Trophoblast cell (in vitro differentiated cells and primary cell): ENCODE measurements at regions not wholly inside any gene's neighbourhood (a gene's known extent, or its start where the extent isn't known, plus 50 kb on each side); places are given as distances from the start of the nearest gene placed in this dataset.
"Not testable (repeated sequence)": the region's sequence is repeated elsewhere in the genome, so short reads cannot be mapped to it uniquely, and the experiment has no call there.

Source experiments
- DNase-seq, 2 donors: peaks; one replicate each; pipeline ENCODE4 v3.0.0-alpha.2; 2016
- H2AFZ ChIP-seq: 2 replicates; pipeline ENCODE4 v1.6.1; 2013; ENCODE audit warnings: low read length, moderate library complexity, mild to moderate bottlenecking; ENCODE audit not compliant: insufficient read depth, poor library complexity
- H2AK5ac ChIP-seq: 2 replicates; pipeline ENCODE4 v1.6.1; 2013; ENCODE audit warnings: mild to moderate bottlenecking, low read length
- H2BK120ac ChIP-seq: 2 replicates; pipeline ENCODE4 v1.6.1; 2013; ENCODE audit warnings: low read length, mild to moderate bottlenecking, moderate library complexity; ENCODE audit not compliant: insufficient read depth, poor library complexity
- H2BK12ac ChIP-seq: 2 replicates; pipeline ENCODE4 v1.6.1; 2013; ENCODE audit warnings: mild to moderate bottlenecking, low read length, moderate library complexity
- H2BK5ac ChIP-seq: 2 replicates; pipeline ENCODE4 v1.6.1; 2013; ENCODE audit warnings: low read length, low read depth, moderate library complexity, mild to moderate bottlenecking; ENCODE audit not compliant: poor library complexity
- H3K14ac ChIP-seq: 2 replicates; pipeline ENCODE4 v1.6.1; 2013; ENCODE audit warnings: mild to moderate bottlenecking, low read length
- H3K18ac ChIP-seq: 2 replicates; pipeline ENCODE4 v1.6.1; 2013; ENCODE audit warnings: mild to moderate bottlenecking, low read length
- H3K23ac ChIP-seq: 2 replicates; pipeline ENCODE4 v1.6.1; 2013; ENCODE audit warnings: low read length
- H3K27ac ChIP-seq: 2 replicates; pipeline ENCODE4 v1.5.1; 2013; ENCODE audit warnings: low read depth, mild to moderate bottlenecking, inconsistent platforms, low read length, moderate library complexity
- H3K27me3 ChIP-seq: 2 replicates; pipeline ENCODE4 v1.6.1; 2013; ENCODE audit warnings: inconsistent platforms, mild to moderate bottlenecking, low read length, moderate library complexity; ENCODE audit not compliant: insufficient read depth
- H3K36me3 ChIP-seq, 2 experiments: 1 replicate in 1 of 2; 2 replicates in 1 of 2; pipeline ENCODE4 v1.6.1; 2013; ENCODE audit warnings: low read length in 2 of 2, mild to moderate bottlenecking in 2 of 2, moderate library complexity in 1 of 2; ENCODE audit not compliant: insufficient read depth in 2 of 2, control insufficient read depth in 1 of 2
- H3K4ac ChIP-seq: 2 replicates; pipeline ENCODE4 v1.6.1; 2013; ENCODE audit warnings: low read depth, mild to moderate bottlenecking, low read length, moderate library complexity
- H3K4me1 ChIP-seq, 2 experiments: 1 replicate in 1 of 2; 2 replicates in 1 of 2; pipeline ENCODE4 v1.6.1; 2013; ENCODE audit warnings: low read length in 2 of 2, mild to moderate bottlenecking in 2 of 2, moderate library complexity in 1 of 2; ENCODE audit not compliant: insufficient read depth in 2 of 2, control insufficient read depth in 1 of 2
- H3K4me2 ChIP-seq: 2 replicates; pipeline ENCODE4 v1.6.1; 2013; ENCODE audit warnings: inconsistent platforms, mild to moderate bottlenecking, low read length, moderate library complexity
- H3K4me3 ChIP-seq: 2 replicates; pipeline ENCODE4 v1.5.1; 2013; ENCODE audit warnings: mild to moderate bottlenecking, low read depth, low read length, inconsistent platforms
- H3K79me1 ChIP-seq: one replicate; pipeline ENCODE4 v1.6.1; 2013; ENCODE audit warnings: low read length
- H3K79me2 ChIP-seq: 2 replicates; pipeline ENCODE4 v1.6.1; 2013; ENCODE audit warnings: low read length, mild to moderate bottlenecking; ENCODE audit not compliant: control insufficient read depth, insufficient read depth, poor library complexity
- H3K9ac ChIP-seq: 2 replicates; pipeline ENCODE4 v1.6.1; 2013; ENCODE audit warnings: mild to moderate bottlenecking, low read length
- H3K9me3 ChIP-seq: 2 replicates; pipeline ENCODE4 v1.6.1; 2013; ENCODE audit warnings: low read depth, mild to moderate bottlenecking, control low read depth, inconsistent platforms, low read length; ENCODE audit not compliant: insufficient read depth
- H4K12ac ChIP-seq: 2 replicates; pipeline ENCODE4 v1.6.1; 2013; ENCODE audit warnings: low read depth, mild to moderate bottlenecking, low read length, moderate library complexity
- H4K8ac ChIP-seq: 2 replicates; pipeline ENCODE4 v1.6.1; 2013; ENCODE audit warnings: low read depth, mild to moderate bottlenecking, low read length, moderate library complexity
- H4K91ac ChIP-seq: one replicate; pipeline ENCODE4 v1.6.1; 2013; ENCODE audit warnings: low read depth, mild to moderate bottlenecking, low read length, moderate library complexity
- WGBS: extraction: QIAGEN DNeasy Blood & Tissue Kit; methylation state at CpG from one replicate; pipeline ENCODE4 v1.1.7; 2013; ENCODE audit warnings: missing lambda C conversion rate; ENCODE audit not compliant: insufficient read length, insufficient coverage; ENCODE audit errors: extremely low coverage; 5-methylcytosine and 5-hydroxymethylcytosine counted together

DNA sequence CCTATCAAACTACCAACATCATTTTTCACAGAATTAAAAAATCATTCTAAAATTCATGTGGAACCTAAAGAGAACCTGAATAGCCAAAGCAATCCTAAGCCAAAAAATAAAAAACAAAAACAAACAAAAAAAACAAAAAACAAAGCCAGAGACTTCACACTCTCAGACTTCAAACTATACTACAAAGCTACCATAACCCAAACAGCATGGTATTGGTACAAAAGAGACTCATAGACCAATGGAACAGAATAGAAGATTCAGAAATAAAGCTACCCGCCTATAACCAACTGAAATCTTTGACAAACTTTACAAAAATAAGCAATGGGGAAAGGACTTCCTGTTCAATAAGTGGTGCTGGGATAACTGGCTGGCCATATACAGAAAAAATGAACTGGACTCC is 152.3 kb upstream of the SMIM31 start:
- no peaks in the 10 kb centered on the region for H3K27me3 ChIP-seq
- H3K18ac ChIP-seq, result no peak overlapping the region
- no peak overlapping the region for H2BK5ac ChIP-seq
- H3K27ac ChIP-seq, result no peak overlapping the region
- no peak overlapping the region for H3K4me2 ChIP-seq
- no peak overlapping the region for H3K23ac ChIP-seq
- H2BK12ac ChIP-seq, result no peak overlapping the region
- no peak overlapping the region for H3K14ac ChIP-seq
- no peaks in the 10 kb centered on the region for H3K4me1 ChIP-seq
- no peak overlapping the region for H3K4me3 ChIP-seq
- no CpG with 5 or more reads among the region's 1 CpG for WGBS
- no peak for DNase-seq
- no peak overlapping the region for H4K12ac ChIP-seq
- H3K9me3 ChIP-seq, result no peaks in the 10 kb centered on the region
- H2BK120ac ChIP-seq, result no peak overlapping the region
- no peak overlapping the region for H2AFZ ChIP-seq
- H4K91ac ChIP-seq, result no peak overlapping the region
- H3K79me2 ChIP-seq, result no peaks in the 10 kb centered on the region
- no peaks in the 10 kb centered on the region for H3K36me3 ChIP-seq
- H2AK5ac ChIP-seq, result no peak overlapping the region
- H4K8ac ChIP-seq, result no peak overlapping the region
- H3K4ac ChIP-seq, result no peak overlapping the region
- no peaks in the 10 kb centered on the region for H3K79me1 ChIP-seq
- H3K9ac ChIP-seq, result no peak overlapping the region

DNA sequence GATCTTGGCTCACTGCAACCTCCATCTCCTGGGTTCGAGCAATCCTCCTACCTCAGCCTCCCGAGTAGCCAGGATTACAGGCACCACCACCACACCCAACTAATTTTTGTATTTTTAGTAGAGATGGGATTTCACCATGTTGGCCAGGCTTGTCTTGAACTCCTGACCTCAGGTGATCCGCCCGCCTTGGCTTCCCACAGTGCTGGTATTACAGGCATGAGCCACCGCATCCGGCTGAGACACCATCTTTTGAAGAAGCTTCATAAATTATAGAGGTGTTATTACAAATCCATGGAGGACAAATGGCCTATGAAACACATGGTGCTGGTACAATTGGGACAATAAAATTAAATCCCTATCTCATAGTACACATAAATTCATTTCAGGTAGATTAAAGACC is 148.1 kb upstream of the SMIM31 start:
- H4K12ac ChIP-seq, H3K36me3 ChIP-seq, H2BK120ac ChIP-seq, H2AK5ac ChIP-seq, H3K27me3 ChIP-seq, H3K9me3 ChIP-seq, H3K79me2 ChIP-seq, H4K91ac ChIP-seq, H3K4me2 ChIP-seq, H3K18ac ChIP-seq, H4K8ac ChIP-seq, H3K23ac ChIP-seq, H3K14ac ChIP-seq, H2AFZ ChIP-seq, H2BK5ac ChIP-seq, H3K9ac ChIP-seq, H3K27ac ChIP-seq, DNase-seq, H2BK12ac ChIP-seq, H3K4me1 ChIP-seq, H3K4ac ChIP-seq, H3K4me3 ChIP-seq, H3K79me1 ChIP-seq: not testable (repeated sequence)
- WGBS, result no CpG with 5 or more reads among the region's 6 CpGs

DNA sequence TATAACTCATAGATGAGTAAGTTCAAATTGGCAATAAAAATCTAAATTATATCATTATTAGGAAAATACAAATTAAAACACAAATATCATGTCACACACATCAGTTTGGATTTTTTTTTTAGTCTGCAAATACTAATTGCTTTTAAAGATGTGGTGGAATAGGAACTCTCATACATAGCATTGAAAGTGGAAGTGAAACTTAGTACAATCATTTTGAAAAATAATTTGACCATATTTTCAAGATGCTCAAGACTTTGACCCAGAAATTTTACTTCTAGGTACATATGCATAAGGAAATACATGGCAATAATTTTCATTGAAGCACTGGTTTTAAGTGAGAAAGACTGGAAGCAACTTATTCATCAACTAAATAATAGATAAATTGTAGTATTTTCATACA is 147.5 kb upstream of the SMIM31 start:
- Histone ChIP-seq H2BK5ac (no peak overlapping the region), H3K14ac (no peak overlapping the region)
- DNase-seq, result no peak

DNA sequence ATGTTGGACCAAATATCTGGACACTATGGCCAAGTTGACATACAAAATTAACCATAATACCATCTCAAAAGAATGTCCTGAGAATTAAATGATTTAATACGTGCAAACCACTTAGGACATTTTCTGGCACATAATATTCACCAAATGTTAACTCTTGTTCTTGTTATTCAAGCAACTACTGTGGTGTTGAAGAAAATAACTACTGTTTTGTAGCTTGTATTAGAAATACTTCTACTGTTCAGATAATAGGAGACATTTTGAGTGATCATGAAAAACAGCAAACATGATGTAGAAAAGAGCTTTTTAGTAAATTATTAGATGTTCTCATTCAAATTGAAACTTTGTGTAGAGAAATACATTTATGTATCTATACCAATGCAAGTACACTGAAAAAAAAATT is 140.7 kb upstream of the SMIM31 start:
- H3K4me2 ChIP-seq, result no peak overlapping the region
- no peak overlapping the region for H3K9ac ChIP-seq
- no peaks in the 10 kb centered on the region for H3K36me3 ChIP-seq
- H3K4me3 ChIP-seq, result no peak overlapping the region
- H2BK12ac ChIP-seq, result no peak overlapping the region
- H3K14ac ChIP-seq, result no peak overlapping the region
- no peak for DNase-seq
- H3K9me3 ChIP-seq, result no peaks in the 10 kb centered on the region
- no peaks in the 10 kb centered on the region for H3K79me1 ChIP-seq
- WGBS, result no CpG with 5 or more reads among the region's 1 CpG
- H3K27me3 ChIP-seq, result no peaks in the 10 kb centered on the region
- no peak overlapping the region for H3K18ac ChIP-seq
- no peaks in the 10 kb centered on the region for H3K79me2 ChIP-seq
- no peak overlapping the region for H2BK120ac ChIP-seq
- H2AK5ac ChIP-seq, result no peak overlapping the region
- no peak overlapping the region for H3K4ac ChIP-seq
- no peak overlapping the region for H2BK5ac ChIP-seq
- H3K4me1 ChIP-seq, result no peaks in the 10 kb centered on the region
- H4K91ac ChIP-seq, result no peak overlapping the region
- H2AFZ ChIP-seq, result no peak overlapping the region
- no peak overlapping the region for H3K27ac ChIP-seq
- no peak overlapping the region for H3K23ac ChIP-seq
- H4K12ac ChIP-seq, result no peak overlapping the region
- H4K8ac ChIP-seq, result no peak overlapping the region

More for the DNA sequence above, 147.5 kb upstream of the SMIM31 start:
- Histone ChIP-seq H3K79me1 (no peaks in the 10 kb centered on the region), H3K9ac (no peak overlapping the region), H3K27me3 (no peaks in the 10 kb centered on the region), H3K18ac (no peak overlapping the region), H2AK5ac (no peak overlapping the region), H2BK12ac (no peak overlapping the region), H2AFZ (no peak overlapping the region), H3K4me2 (no peak overlapping the region), H3K4ac (no peak overlapping the region), H3K23ac (no peak overlapping the region), H2BK120ac (no peak overlapping the region), H3K4me3 (no peak overlapping the region), H3K4me1 (no peaks in the 10 kb centered on the region), H3K9me3 (no peaks in the 10 kb centered on the region), H3K79me2 (no peaks in the 10 kb centered on the region), H4K8ac (no peak overlapping the region), H4K12ac (no peak overlapping the region), H3K36me3 (no peaks in the 10 kb centered on the region), H3K27ac (no peak overlapping the region), H4K91ac (no peak overlapping the region)

DNA sequence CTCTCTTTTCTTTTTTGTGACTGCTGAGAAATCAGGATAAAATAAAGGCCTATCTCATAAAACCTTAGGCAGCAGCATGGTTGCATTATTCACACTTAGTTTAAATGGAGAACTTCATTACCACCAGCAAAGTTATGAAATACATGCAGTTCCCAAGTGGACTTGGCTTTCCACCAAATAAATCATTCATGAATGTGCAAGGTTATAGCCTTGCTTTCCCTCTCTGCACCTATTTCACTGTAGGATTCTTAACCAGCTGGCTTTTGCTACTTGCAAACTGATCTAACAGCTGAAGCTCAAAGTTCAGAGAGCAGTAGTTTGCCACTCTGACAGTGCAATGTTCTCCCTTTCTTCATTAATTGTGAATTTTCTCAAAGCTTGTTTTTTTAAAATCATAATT is 140.1 kb upstream of the SMIM31 start:
- Histone ChIP-seq H2AFZ (no peak overlapping the region), H3K27me3 (no peaks in the 10 kb centered on the region), H3K18ac (no peak overlapping the region), H3K4me3 (no peak overlapping the region), H3K14ac (no peak overlapping the region), H3K4me2 (no peak overlapping the region), H2BK120ac (no peak overlapping the region), H3K9me3 (no peaks in the 10 kb centered on the region), H3K36me3 (no peaks in the 10 kb centered on the region), H4K12ac (no peak overlapping the region), H2BK5ac (no peak overlapping the region), H3K27ac (no peak overlapping the region), H2AK5ac (no peak overlapping the region), H4K91ac (no peak overlapping the region), H4K8ac (no peak overlapping the region), H3K23ac (no peak overlapping the region), H3K9ac (no peak overlapping the region), H3K4ac (no peak overlapping the region), H2BK12ac (no peak overlapping the region), H3K4me1 (no peaks in the 10 kb centered on the region), H3K79me2 (no peaks in the 10 kb centered on the region), H3K79me1 (no peaks in the 10 kb centered on the region)
- no peak for DNase-seq
